Ectodermal cell (in vitro differentiated cells): ENCODE measurements at regions not wholly inside any gene's neighbourhood (a gene's known extent, or its start where the extent isn't known, plus 50 kb on each side); places are given as distances from the start of the nearest gene placed in this dataset.

Experiments
- H3K27ac ChIP-seq: 2 replicates; pipeline ENCODE4 v1.7.0; 2013; ENCODE audit warnings: mild to moderate bottlenecking, low read depth, low read length; ENCODE audit not compliant: insufficient read depth, poor library complexity, severe bottlenecking
- H3K27me3 ChIP-seq: 2 replicates; pipeline ENCODE4 v1.7.0; 2013; ENCODE audit warnings: mild to moderate bottlenecking, low read length; ENCODE audit not compliant: insufficient read depth, control insufficient read depth, poor library complexity, severe bottlenecking
- H3K36me3 ChIP-seq: one replicate; pipeline ENCODE4 v1.7.0; 2013; ENCODE audit warnings: low read length; ENCODE audit not compliant: control insufficient read depth, insufficient read depth
- H3K4me1 ChIP-seq: one replicate; pipeline ENCODE4 v1.7.0; 2013; ENCODE audit warnings: low read length; ENCODE audit not compliant: control insufficient read depth, insufficient read depth
- H3K4me3 ChIP-seq: 2 replicates; pipeline ENCODE4 v1.7.0; 2013; ENCODE audit warnings: low read depth, low read length, control low read depth; ENCODE audit not compliant: insufficient read depth
- H3K9me3 ChIP-seq: 2 replicates; pipeline ENCODE4 v1.7.0; 2013; ENCODE audit warnings: mild to moderate bottlenecking, low read length, moderate library complexity; ENCODE audit not compliant: control insufficient read depth
- WGBS, 2 experiments: methylation state at CpG; one replicate each; pipeline ENCODE4 v1.1.7; 2013; ENCODE audit warnings: missing lambda C conversion rate in 2 of 2; 5-methylcytosine and 5-hydroxymethylcytosine counted together

- Histone ChIP-seq H3K36me3 (no peaks in the 10 kb centered on the region), H3K27ac (no peak overlapping the region), H3K4me1 (peaks cover 15% of the 10 kb centered on the region), H3K27me3 (no peaks in the 10 kb centered on the region), H3K9me3 (no peaks in the 10 kb centered on the region), H3K4me3 (no peak overlapping the region)
- 96 to 97% methylated on average over 3 of the region's 3 CpGs for WGBS, 2 experiments
Measured at GRCh38 chr13:50686551-50686950, 156.9 kb downstream of the DLEU7 start.

- 92 to 94% methylated on average over 4 of the region's 4 CpGs for WGBS, 2 experiments
- Histone ChIP-seq H3K36me3 (no peaks in the 10 kb centered on the region), H3K4me1 (peaks cover 15% of the 10 kb centered on the region), H3K27me3 (no peaks in the 10 kb centered on the region), H3K4me3 (no peak overlapping the region), H3K9me3 (no peaks in the 10 kb centered on the region), H3K27ac (no peak overlapping the region)
Measured at GRCh38 chr13:50687545-50687944, 155.9 kb downstream of the DLEU7 start.

GRCh38 chr13:50690006-50690405, 153.5 kb downstream of the DLEU7 start:
- Histone ChIP-seq H3K4me1 (peaks cover 27% of the 10 kb centered on the region), H3K36me3 (no peaks in the 10 kb centered on the region), H3K9me3 (no peaks in the 10 kb centered on the region), H3K4me3 (no peak overlapping the region), H3K27me3 (no peaks in the 10 kb centered on the region), H3K27ac (no peak overlapping the region)

GRCh38 chr13:50691176-50691680, 152.3 kb downstream of the DLEU7 start:
- H3K9me3 ChIP-seq = no peaks in the 10 kb centered on the region
- WGBS, 2 experiments = 87 to 93% methylated on average over 3 of the region's 3 CpGs
- H3K4me1 ChIP-seq = peaks cover 27% of the 10 kb centered on the region
- H3K27me3 ChIP-seq = no peaks in the 10 kb centered on the region
- H3K36me3 ChIP-seq = no peaks in the 10 kb centered on the region
- H3K27ac ChIP-seq = no peak overlapping the region
- no peak overlapping the region for H3K4me3 ChIP-seq

- 85 to 88% methylated on average over 7 of the region's 7 CpGs for WGBS, 2 experiments
- no peaks in the 10 kb centered on the region for H3K9me3 ChIP-seq
- H3K36me3 ChIP-seq = no peaks in the 10 kb centered on the region
- no peak overlapping the region for H3K27ac ChIP-seq
- no peaks in the 10 kb centered on the region for H3K27me3 ChIP-seq
- H3K4me1 ChIP-seq = peaks cover 27% of the 10 kb centered on the region
- no peak overlapping the region for H3K4me3 ChIP-seq
Measured at GRCh38 chr13:50691681-50692263, 151.7 kb downstream of the DLEU7 start.

GRCh38 chr13:50692396-50692915, 151.0 kb downstream of the DLEU7 start:
- no peaks in the 10 kb centered on the region for H3K9me3 ChIP-seq
- H3K4me1 ChIP-seq = peaks cover 27% of the 10 kb centered on the region
- no peaks in the 10 kb centered on the region for H3K27me3 ChIP-seq
- H3K4me3 ChIP-seq = no peak overlapping the region
- H3K27ac ChIP-seq = no peak overlapping the region
- H3K36me3 ChIP-seq = no peaks in the 10 kb centered on the region

GRCh38 chr13:50693727-50694126, 149.8 kb downstream of the DLEU7 start:
- H3K36me3 ChIP-seq = no peaks in the 10 kb centered on the region
- peaks cover 27% of the 10 kb centered on the region for H3K4me1 ChIP-seq
- 57 to 73% methylated on average over 1 to 2 of the region's 2 CpGs for WGBS, 2 experiments
- H3K4me3 ChIP-seq = no peak overlapping the region
- H3K27me3 ChIP-seq = no peaks in the 10 kb centered on the region
- no peaks in the 10 kb centered on the region for H3K9me3 ChIP-seq
- no peak overlapping the region for H3K27ac ChIP-seq

GRCh38 chr13:50697746-50698539, 145.5 kb downstream of the DLEU7 start:
- 92 to 95% methylated on average over 4 of the region's 4 CpGs for WGBS, 2 experiments

GRCh38 chr13:50699874-50700663, 143.4 kb downstream of the DLEU7 start:
- Histone ChIP-seq H3K27me3 (no peaks in the 10 kb centered on the region), H3K4me1 (peaks cover 9% of the 10 kb centered on the region), H3K4me3 (no peak overlapping the region), H3K9me3 (no peaks in the 10 kb centered on the region), H3K36me3 (no peaks in the 10 kb centered on the region), H3K27ac (no peak overlapping the region)
- WGBS, 2 experiments = 76 to 78% methylated on average over 3 of the region's 4 CpGs

More at GRCh38 chr13:50697746-50698539, 145.5 kb downstream of the DLEU7 start:
- Histone ChIP-seq H3K27me3 (no peaks in the 10 kb centered on the region), H3K4me1 (peaks cover 20% of the 10 kb centered on the region), H3K9me3 (no peaks in the 10 kb centered on the region), H3K4me3 (no peak overlapping the region), H3K36me3 (no peaks in the 10 kb centered on the region), H3K27ac (no peak overlapping the region)
